Brain microvascular endothelial cell (primary cell): ENCODE measurements at regions not wholly inside any gene's neighbourhood (a gene's known extent, or its start where the extent isn't known, plus 50 kb on each side); places are given as distances from the start of the nearest gene placed in this dataset.

Experiments used
- DNase-seq: peaks from one replicate; pipeline ENCODE4 v3.0.0-alpha.2; 2020
- H3K27ac ChIP-seq: fragments of 250-450 bp; sonication (Bioruptor Pico); 2 replicates; pipeline ENCODE4 v1.5.1; 2020; ENCODE audit warnings: mild to moderate bottlenecking, moderate library complexity
- H3K27me3 ChIP-seq: fragments of 250-450 bp; sonication (Bioruptor Pico); replicated peaks from 2 replicates; pipeline ENCODE4 v1.5.1; 2020; ENCODE audit warnings: mild to moderate bottlenecking
- H3K36me3 ChIP-seq: fragments of 250-450 bp; sonication (Bioruptor Pico); replicated peaks from 2 replicates; pipeline ENCODE4 v1.5.1; 2020; ENCODE audit warnings: mild to moderate bottlenecking
- H3K4me3 ChIP-seq: 2 replicates; pipeline ENCODE4 v1.5.1; 2011; ENCODE audit warnings: low read depth, mild to moderate bottlenecking, control low read depth, low read length, moderate library complexity
- CTCF ChIP-seq: IDR thresholded peaks from 2 replicates; pipeline ENCODE4 v1.5.1; 2011; ENCODE audit warnings: low read depth, mild to moderate bottlenecking, moderate library complexity, low read length, control low read depth, inconsistent platforms; ENCODE audit errors: missing control alignments
- in situ Hi-C: cut with HindIII; loops from 2 replicates; pipeline ENCODE4 v1.10.0; 2017; ENCODE audit warnings: low sequenced_read_pairs, low pct_ligation_motif_present

- Histone ChIP-seq H3K27me3 (no peaks in the 10 kb centered on the region), H3K4me3 (no peak overlapping the region), H3K27ac (no peak overlapping the region), H3K36me3 (no peaks in the 10 kb centered on the region)
- TF ChIP-seq CTCF, result peak; percentile 36
- in situ Hi-C loops, result no loop called here
- DNase-seq, result no peak
Observed at GRCh38 chr2:106685180-106685897, 198.2 kb downstream of the CD8B2 start.

- in situ Hi-C loops, result no loop called here
- Histone ChIP-seq H3K4me3 (no peak overlapping the region), H3K27me3 (no peaks in the 10 kb centered on the region), H3K36me3 (no peaks in the 10 kb centered on the region), H3K27ac (no peak overlapping the region)
- no peak for DNase-seq
- TF ChIP-seq CTCF, result no peak
Observed at GRCh38 chr2:106686814-106687213, 199.2 kb downstream of the ST6GAL2 start.

GRCh38 chr2:106694964-106695470, 190.9 kb downstream of the ST6GAL2 start:
- in situ Hi-C loops, result no loop called here

GRCh38 chr2:106695919-106696318, 190.0 kb downstream of the ST6GAL2 start:
- DNase-seq, result no peak
- no peak for TF ChIP-seq CTCF
- H3K4me3 ChIP-seq, result no peak overlapping the region
- in situ Hi-C loops, result no loop called here
- no peaks in the 10 kb centered on the region for H3K36me3 ChIP-seq
- H3K27ac ChIP-seq, result no peak overlapping the region
- no peaks in the 10 kb centered on the region for H3K27me3 ChIP-seq

More at GRCh38 chr2:106694964-106695470, 190.9 kb downstream of the ST6GAL2 start:
- TF ChIP-seq CTCF, result no peak
- Histone ChIP-seq H3K4me3 (no peak overlapping the region), H3K27ac (no peak overlapping the region), H3K36me3 (no peaks in the 10 kb centered on the region), H3K27me3 (no peaks in the 10 kb centered on the region)
- DNase-seq, result no peak

GRCh38 chr2:106700616-106701015, 185.4 kb downstream of the ST6GAL2 start:
- TF ChIP-seq CTCF, result no peak
- H3K27me3 ChIP-seq, result no peaks in the 10 kb centered on the region
- in situ Hi-C loops, result no loop called here

More at GRCh38 chr2:106700616-106701015, 185.4 kb downstream of the ST6GAL2 start:
- Histone ChIP-seq H3K27ac (no peak overlapping the region), H3K36me3 (no peaks in the 10 kb centered on the region), H3K4me3 (no peak overlapping the region)
- no peak for DNase-seq
